Vagina (tissue), 2 donors: ENCODE measurements at regions not wholly inside any gene's neighbourhood (a gene's known extent, or its start where the extent isn't known, plus 50 kb on each side); places are given as distances from the start of the nearest gene placed in this dataset.

Experiments used
- DNase-seq, 2 donors: peaks; one replicate each; pipeline ENCODE4 v3.0.0-alpha.2; 2017; ENCODE audit errors: extremely low spot score in 2 of 2
- H3K27ac ChIP-seq: fragments of 200-600 bp; sonication (generic); one replicate; pipeline ENCODE4 v1.5.1; 2019
- H3K27me3 ChIP-seq: fragments of 200-600 bp; sonication (generic); one replicate; pipeline ENCODE4 v1.5.1; 2019
- H3K36me3 ChIP-seq, 2 donors: fragments of 200-600 bp; sonication (generic); one replicate each; pipeline ENCODE4 v1.5.1; 2017 to 2019
- H3K4me1 ChIP-seq: fragments of 200-600 bp; sonication (generic); one replicate; pipeline ENCODE4 v1.5.1; 2019
- H3K4me3 ChIP-seq, 2 donors: fragments of 200-600 bp; sonication (generic); 1 replicate in 1 of 2; 2 replicates in 1 of 2; pipeline ENCODE4 v1.5.1; 2016 to 2019
- H3K9me3 ChIP-seq: fragments of 200-600 bp; sonication (generic); one replicate; pipeline ENCODE4 v1.5.1; 2019
- POLR2A ChIP-seq, 2 donors: fragments of 450-650 bp; IDR thresholded peaks; one replicate each; pipeline ENCODE4 v1.6.1; 2017; ENCODE audit warnings: antibody characterized with exemption in 2 of 2, mild to moderate bottlenecking in 2 of 2, moderate library complexity in 2 of 2
- POLR2AphosphoS5 ChIP-seq, 2 donors: sonication (generic); formaldehyde crosslinking; IDR thresholded peaks; one replicate each; pipeline ENCODE4 v1.9.0; 2017; ENCODE audit warnings: antibody characterized with exemption in 2 of 2, mild to moderate bottlenecking in 2 of 2, low read depth in 1 of 2; ENCODE audit not compliant: insufficient read depth in 1 of 2
- intact Hi-C: fragments of 100-400 bp; cut with DNase I; formaldehyde crosslinking; loops from one replicate; pipeline ENCODE4 v1.15.1; 2023
- TF ChIP-seq, protein P1 (sequence below), 3 experiments: fragments of 450-650 bp in 2 of 3; fragments of 200-600 bp in 1 of 3; sonication (generic) in 1 of 3; IDR thresholded peaks; one replicate each; pipeline ENCODE4 v1.5.1; 2017 to 2019; ENCODE audit warnings: antibody characterized with exemption in 3 of 3, mild to moderate bottlenecking in 2 of 3, moderate library complexity in 2 of 3

DNA sequence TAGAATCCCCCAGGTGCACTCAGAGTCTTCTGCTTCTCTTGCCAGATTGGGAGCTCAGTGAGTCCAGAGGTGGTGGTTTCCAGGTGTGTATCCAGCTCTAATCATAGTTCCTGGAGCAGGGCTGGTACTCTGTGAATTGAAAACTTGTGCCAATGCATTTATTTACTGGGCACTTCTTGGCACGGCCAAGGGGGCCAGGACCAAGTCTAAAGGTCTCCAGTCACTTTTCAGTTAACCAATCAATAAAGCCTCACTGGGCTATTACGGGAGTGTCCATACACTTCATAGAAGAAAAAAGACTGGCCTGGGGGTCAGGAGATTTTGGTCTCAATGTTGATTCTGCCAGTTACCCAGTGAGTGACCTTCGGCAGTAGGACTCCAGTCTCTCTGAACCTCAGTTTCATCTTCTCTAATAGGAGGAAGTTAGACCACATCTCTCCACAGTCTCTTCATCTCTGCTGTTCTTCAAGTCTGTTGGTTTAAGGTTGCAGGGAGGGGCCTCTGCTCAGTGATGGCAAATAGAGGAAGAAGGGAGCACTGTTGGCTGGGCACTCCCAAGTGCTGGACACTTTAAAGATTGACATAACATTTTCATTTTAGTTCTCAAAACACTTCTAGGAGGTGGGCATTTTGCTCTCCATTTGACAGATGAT lies 188.5 kb upstream of the E2F8 start:
- DNase-seq: peak in 1 of 2 donors; percentile 27

DNA sequence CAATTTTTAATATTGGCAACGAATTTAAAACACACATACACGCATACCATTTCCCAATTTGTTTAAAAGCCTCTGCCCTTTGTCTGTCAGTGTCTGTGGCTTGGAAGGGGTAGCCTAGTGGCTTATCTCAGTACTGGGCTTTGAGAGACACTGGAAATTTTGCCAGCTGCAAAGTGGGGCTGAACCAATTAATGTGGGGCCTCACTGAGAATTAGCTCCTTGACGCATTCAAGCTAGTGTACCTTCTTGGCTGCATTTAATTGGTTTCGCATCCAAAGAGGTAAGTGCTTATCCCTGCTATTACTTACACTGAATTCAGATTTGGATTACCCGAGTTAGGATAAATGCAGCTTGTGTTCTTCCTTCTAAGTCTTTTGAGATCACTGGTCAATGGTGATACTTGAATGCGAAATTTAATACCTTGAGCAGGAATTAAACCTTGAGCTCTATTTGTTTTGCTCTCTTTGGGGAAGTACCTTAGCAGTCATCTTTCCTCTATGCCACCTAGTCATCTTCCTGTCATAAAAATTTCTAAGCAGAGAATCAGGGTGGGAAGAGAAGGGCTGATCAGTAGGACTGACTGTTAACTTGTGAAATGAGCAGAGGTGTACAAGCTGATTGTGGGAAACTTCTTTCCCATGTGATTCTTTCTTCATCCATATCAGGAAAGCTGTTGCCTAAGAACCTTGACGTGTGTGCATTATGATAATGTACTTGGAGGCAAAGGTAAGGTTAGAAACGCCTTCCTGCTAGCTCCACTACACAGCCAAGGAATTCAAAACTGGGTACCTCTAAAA lies 187.7 kb upstream of the E2F8 start:
- Histone ChIP-seq H3K9me3 (no peaks in the 10 kb centered on the region), H3K27ac (no peak overlapping the region), H3K4me1 (no peaks in the 10 kb centered on the region), H3K27me3 (no peaks in the 10 kb centered on the region), H3K36me3 (no peaks in the 10 kb centered on the region), H3K4me3 (no peak overlapping the region)
- intact Hi-C loops: no loop called here
- TF ChIP-seq POLR2A (IDR thresholded peaks at IDR 0.05) (no peak), POLR2AphosphoS5 (IDR thresholded peaks at IDR 0.05; ENCODE audit: insufficient read depth in 1 of 2, low read depth in 1 of 2) (no peak)
- TF ChIP-seq, protein P1, sequence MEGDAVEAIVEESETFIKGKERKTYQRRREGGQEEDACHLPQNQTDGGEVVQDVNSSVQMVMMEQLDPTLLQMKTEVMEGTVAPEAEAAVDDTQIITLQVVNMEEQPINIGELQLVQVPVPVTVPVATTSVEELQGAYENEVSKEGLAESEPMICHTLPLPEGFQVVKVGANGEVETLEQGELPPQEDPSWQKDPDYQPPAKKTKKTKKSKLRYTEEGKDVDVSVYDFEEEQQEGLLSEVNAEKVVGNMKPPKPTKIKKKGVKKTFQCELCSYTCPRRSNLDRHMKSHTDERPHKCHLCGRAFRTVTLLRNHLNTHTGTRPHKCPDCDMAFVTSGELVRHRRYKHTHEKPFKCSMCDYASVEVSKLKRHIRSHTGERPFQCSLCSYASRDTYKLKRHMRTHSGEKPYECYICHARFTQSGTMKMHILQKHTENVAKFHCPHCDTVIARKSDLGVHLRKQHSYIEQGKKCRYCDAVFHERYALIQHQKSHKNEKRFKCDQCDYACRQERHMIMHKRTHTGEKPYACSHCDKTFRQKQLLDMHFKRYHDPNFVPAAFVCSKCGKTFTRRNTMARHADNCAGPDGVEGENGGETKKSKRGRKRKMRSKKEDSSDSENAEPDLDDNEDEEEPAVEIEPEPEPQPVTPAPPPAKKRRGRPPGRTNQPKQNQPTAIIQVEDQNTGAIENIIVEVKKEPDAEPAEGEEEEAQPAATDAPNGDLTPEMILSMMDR (IDR thresholded peaks at IDR 0.05): no peak
- no peak for DNase-seq

More for the DNA sequence above, 188.5 kb upstream of the E2F8 start:
- no peaks in the 10 kb centered on the region for H3K9me3 ChIP-seq
- no peak overlapping the region for H3K4me3 ChIP-seq
- intact Hi-C loops: no loop called here
- H3K27me3 ChIP-seq: no peaks in the 10 kb centered on the region
- TF ChIP-seq, protein P1 (IDR thresholded peaks at IDR 0.05): no peak
- TF ChIP-seq POLR2AphosphoS5 (IDR thresholded peaks at IDR 0.05; ENCODE audit: insufficient read depth in 1 of 2, low read depth in 1 of 2) (no peak), POLR2A (IDR thresholded peaks at IDR 0.05) (no peak)
- H3K4me1 ChIP-seq: no peaks in the 10 kb centered on the region
- no peak overlapping the region for H3K27ac ChIP-seq
- no peaks in the 10 kb centered on the region for H3K36me3 ChIP-seq

DNA sequence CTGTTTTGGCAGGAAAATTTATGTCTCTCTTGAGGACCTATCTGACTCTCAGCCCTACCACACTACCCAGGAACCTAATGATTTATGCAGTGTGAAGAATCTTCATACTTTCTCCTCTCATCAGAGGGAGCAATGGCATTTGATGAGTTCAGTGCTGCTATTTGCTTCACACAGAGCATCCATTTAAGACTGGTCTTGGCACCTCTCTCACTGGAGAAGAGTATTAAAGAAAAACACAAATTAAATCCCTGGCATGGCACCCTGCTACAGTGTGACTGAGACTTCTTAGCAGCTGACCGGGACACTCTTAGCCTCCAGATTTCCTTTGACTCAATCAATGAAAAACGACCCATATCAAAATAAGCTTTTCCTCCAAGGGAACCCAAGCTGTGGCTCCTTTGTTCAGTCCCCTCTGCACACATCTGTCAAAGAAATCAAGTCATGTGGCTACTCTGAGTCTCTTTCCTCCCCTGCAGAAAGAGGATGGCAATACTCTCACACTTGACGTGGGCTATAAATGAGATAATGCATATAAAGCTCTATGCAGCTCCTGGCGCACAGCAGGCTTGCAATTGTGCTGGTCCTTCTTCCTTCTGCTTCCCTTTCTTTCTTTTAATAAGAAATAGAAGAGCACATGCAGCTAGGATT lies 186.1 kb upstream of the E2F8 start:
- intact Hi-C loops: no loop called here
- TF ChIP-seq POLR2A (IDR thresholded peaks at IDR 0.05): no peak
- TF ChIP-seq POLR2AphosphoS5 (IDR thresholded peaks at IDR 0.05; ENCODE audit: insufficient read depth in 1 of 2, low read depth in 1 of 2): no peak
- TF ChIP-seq, protein P1 (IDR thresholded peaks at IDR 0.05): no peak
- no peak overlapping the region for H3K27ac ChIP-seq
- no peaks in the 10 kb centered on the region for H3K27me3 ChIP-seq
- DNase-seq: peak in 1 of 2 donors; percentile 62
- H3K4me1 ChIP-seq: no peaks in the 10 kb centered on the region
- H3K9me3 ChIP-seq: no peaks in the 10 kb centered on the region
- no peak overlapping the region for H3K4me3 ChIP-seq
- H3K36me3 ChIP-seq: no peaks in the 10 kb centered on the region

DNA sequence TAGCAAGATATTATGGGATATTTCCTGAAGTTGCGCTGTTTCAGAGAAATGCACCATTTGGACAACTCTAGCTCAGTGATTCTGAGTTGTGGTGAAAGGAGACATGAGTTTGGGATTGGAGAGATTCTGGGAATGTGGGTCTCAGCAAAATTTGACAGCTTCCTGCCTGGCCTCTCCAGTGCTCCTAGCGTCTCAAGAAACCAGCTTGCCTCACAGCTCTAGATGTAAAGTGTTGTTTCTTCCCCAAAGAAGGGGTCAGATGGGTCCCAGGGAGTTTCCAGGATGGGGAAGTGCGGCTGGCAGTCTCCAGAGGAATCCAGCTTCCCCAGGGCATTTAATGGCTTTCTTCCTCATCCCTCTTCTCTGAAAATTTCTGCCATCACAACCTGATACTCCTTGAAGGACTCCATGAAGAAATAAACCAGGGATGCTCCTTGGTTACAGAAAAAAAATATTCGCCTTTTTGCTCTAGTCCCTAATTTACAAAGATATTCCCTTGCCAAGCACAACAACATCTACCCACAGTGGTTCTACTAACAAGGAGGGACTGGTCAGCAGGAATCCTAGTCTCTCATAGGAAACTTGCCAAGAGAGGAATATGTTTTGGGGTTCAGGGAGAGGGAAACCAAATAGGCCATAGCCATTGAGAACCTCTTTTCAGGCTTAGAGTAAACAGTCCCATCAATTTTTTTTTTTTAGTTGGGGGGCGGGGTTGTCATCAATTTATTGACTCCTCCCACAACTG lies 185.4 kb upstream of the E2F8 start:
- Histone ChIP-seq H3K4me1 (no peaks in the 10 kb centered on the region), H3K27ac (no peak overlapping the region), H3K9me3 (no peaks in the 10 kb centered on the region), H3K36me3 (no peaks in the 10 kb centered on the region), H3K4me3 (no peak overlapping the region), H3K27me3 (no peaks in the 10 kb centered on the region)
- TF ChIP-seq POLR2AphosphoS5 (IDR thresholded peaks at IDR 0.05; ENCODE audit: insufficient read depth in 1 of 2, low read depth in 1 of 2): no peak
- TF ChIP-seq POLR2A (IDR thresholded peaks at IDR 0.05): no peak
- TF ChIP-seq, protein P1 (IDR thresholded peaks at IDR 0.05): no peak
- intact Hi-C loops: no loop called here
- DNase-seq: peak in 1 of 2 donors; percentile 40
